Spleen (tissue), 7 donors: ENCODE measurements at regions not wholly inside any gene's neighbourhood (a gene's known extent, or its start where the extent isn't known, plus 50 kb on each side); places are given as distances from the start of the nearest gene placed in this dataset.

Experiments
- POLR2A ChIP-seq, 3 donors: fragments of 450-650 bp; IDR thresholded peaks; one replicate each; pipeline ENCODE4 v1.5.1; 2017; ENCODE audit warnings: antibody characterized with exemption in 3 of 3, mild to moderate bottlenecking in 1 of 3
- POLR2AphosphoS5 ChIP-seq, 3 donors: sonication (generic); formaldehyde crosslinking; IDR thresholded peaks; one replicate each; pipeline ENCODE4 v1.5.1; 2017; ENCODE audit warnings: antibody characterized with exemption in 3 of 3
- TF ChIP-seq, protein P1 (sequence below), 11 experiments: fragments of 200-600 bp in 7 of 11; fragments of 450-650 bp in 4 of 11; sonication (generic) in 4 of 11; IDR thresholded peaks in 8 of 11; conservative IDR thresholded peaks in 3 of 11; 1 replicate in 7 of 11; 2 replicates in 4 of 11; pipeline versions ENCODE4 v1.4.0 to v1.8.0; 2016 to 2021; ENCODE audit warnings: antibody characterized with exemption in 11 of 11, inconsistent platforms in 4 of 11, mild to moderate bottlenecking in 1 of 11
- donor health status: DM: no; HTN: no; CAD: no; lungs with moderate emphysema.
- donor health status: DM: no; HTN: no; CAD: no.
- donor health status: DM: no; HTN: no; CAD: no.

- TF ChIP-seq, protein P1, sequence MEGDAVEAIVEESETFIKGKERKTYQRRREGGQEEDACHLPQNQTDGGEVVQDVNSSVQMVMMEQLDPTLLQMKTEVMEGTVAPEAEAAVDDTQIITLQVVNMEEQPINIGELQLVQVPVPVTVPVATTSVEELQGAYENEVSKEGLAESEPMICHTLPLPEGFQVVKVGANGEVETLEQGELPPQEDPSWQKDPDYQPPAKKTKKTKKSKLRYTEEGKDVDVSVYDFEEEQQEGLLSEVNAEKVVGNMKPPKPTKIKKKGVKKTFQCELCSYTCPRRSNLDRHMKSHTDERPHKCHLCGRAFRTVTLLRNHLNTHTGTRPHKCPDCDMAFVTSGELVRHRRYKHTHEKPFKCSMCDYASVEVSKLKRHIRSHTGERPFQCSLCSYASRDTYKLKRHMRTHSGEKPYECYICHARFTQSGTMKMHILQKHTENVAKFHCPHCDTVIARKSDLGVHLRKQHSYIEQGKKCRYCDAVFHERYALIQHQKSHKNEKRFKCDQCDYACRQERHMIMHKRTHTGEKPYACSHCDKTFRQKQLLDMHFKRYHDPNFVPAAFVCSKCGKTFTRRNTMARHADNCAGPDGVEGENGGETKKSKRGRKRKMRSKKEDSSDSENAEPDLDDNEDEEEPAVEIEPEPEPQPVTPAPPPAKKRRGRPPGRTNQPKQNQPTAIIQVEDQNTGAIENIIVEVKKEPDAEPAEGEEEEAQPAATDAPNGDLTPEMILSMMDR (IDR thresholded peaks at IDR 0.05 in 8 of 11, conservative IDR thresholded peaks at IDR 0.05 in 3 of 11), result no peak
- TF ChIP-seq POLR2A (IDR thresholded peaks at IDR 0.05) (no peak), POLR2AphosphoS5 (IDR thresholded peaks at IDR 0.05) (no peak)
These were observed 128.7 kb downstream of the TLR5 start for GRCh38 chr1:223014142-223014873.
